ENCODE measurements at regions not wholly inside any gene's neighbourhood (a gene's known extent, or its start where the extent isn't known, plus 50 kb on each side); places are given as distances from the start of the nearest gene placed in this dataset.

DNA sequence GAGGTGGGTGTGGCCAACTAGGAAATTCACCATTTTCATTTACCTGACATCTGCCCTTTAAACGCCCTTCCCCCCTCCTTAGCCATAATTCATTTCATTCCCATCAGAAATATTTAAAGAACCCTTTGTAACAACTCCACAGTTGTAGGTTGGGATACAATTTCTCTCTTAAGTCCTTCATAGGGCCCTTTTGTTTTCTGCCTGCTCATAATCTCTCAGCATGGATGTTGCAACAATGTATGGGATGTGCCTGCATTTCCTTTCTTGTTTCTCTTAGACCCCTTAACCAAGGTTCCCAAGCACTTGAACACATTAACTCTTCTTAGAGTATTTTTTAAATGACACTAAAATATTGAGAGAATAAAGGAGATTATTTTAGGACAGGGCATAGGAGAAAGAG is 51.7 kb upstream of the MYO10 start:
- TF ChIP-seq ZBTB7A (IDR thresholded peaks at IDR 0.05; ENCODE audit: low read depth) (no peak), YY1 (IDR thresholded peaks at IDR 0.05; ENCODE audit: low read depth) (no peak), FOXM1 (IDR thresholded peaks at IDR 0.05; ENCODE audit: borderline replicate concordance, low read depth) (no peak), CEBPB (IDR thresholded peaks at IDR 0.05) (no peak), EP300 (IDR thresholded peaks at IDR 0.05; ENCODE audit: borderline replicate concordance) (no peak)

All from Ishikawa (cell line).